ENCODE measurements at regions not wholly inside any gene's neighbourhood (a gene's known extent, or its start where the extent isn't known, plus 50 kb on each side); places are given as distances from the start of the nearest gene placed in this dataset.

GRCh38 chr5:136425921-136426320 is 60.6 kb upstream of the TRPC7 start:
- no peak for DNase-seq (ENCODE audit: extremely low read depth, low read depth, low spot score)

GRCh38 chr5:136424835-136425584 is 59.7 kb upstream of the TRPC7 start:
- DNase-seq (ENCODE audit: extremely low read depth, low read depth, low spot score) = peak; percentile 23

DNA sequence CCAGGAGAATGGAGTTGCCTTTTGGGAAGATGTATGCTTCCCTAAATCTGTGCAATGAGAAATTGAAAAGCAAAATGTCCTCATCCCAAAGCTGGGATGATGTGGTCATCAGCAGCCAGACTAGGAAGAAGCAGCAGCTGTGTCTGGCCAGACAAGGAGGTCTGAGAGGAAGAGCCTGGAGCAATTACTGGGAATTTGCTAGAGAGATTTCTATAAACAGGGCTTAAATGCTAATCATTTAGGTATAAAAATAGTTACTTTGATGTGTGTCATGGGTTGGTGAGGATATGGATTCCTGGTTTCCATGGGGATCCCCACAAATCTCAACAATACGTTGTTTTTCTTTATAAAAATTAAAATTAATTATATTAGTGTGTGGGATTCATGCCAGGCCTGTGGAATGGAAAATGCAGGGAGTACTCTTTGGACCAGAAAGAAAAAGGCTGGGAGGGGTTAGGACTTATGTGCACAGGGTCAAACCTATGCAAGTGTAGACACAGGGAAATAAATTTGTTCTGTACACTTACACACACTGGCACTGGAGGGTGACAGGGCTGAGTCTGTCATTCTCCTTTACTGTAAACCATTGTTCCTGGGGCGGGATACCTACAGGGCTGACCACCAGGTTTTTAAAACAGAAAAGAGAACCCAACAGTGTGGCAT is 58.7 kb upstream of the TRPC7 start:
- DNase-seq (ENCODE audit: extremely low read depth, low read depth, low spot score) = no peak

DNA sequence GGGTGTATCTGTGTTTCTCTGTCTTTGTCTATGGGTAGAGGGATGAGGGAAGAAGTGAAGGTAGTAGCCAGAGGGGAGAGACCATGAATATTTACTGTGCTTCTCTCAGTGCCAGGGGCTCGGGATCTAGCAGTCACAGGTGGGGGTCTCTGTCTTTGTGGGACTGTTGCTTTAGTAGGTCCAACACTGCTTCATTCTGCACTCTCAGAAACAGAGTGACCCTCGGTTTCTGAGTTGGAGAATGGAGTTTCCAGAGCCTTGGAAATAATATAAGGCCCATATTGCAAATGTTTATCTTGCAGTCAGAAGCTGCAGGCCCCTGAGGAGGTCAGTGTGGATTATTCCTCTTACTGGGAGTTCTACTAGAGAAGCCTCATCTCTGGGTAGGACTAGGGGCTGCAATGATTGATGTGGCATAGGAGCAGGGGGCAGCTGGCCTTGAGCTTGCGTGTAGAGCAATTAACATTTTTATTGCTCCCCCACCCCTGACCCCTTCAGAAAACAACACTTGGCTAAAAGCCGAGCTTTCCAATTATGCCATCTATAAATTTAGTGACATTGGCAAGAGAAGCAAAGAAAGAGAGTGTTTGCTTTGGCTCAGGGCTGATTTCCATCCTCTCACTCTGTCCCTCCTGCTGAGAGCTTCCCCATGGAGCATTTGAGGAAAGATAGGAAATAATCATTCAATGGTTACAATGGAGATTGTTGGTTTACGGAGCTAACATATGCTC is 55.0 kb upstream of the TRPC7 start:
- no peak for DNase-seq (ENCODE audit: extremely low read depth, low read depth, low spot score)

DNA sequence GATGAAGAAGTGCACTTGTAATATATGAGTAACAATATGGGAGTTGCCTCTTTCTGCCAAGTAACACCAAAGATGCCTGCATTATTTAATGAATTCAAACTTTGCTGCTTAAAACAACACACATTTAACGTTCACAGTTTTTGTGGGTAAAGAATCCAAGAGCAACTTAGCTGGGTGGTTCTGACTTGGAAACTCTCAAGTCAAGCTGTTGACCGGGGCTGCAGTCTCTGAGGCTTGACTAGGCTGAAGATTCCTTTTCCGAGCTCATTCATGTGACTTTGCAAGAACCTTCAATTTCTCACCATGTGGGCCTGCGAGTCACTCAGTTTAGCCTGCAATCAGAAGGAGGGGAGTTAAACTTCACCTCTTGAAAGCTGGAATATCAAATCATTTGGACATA is 53.0 kb upstream of the TRPC7 start:
- DNase-seq (ENCODE audit: extremely low read depth, low read depth, low spot score) = no peak

Measured in glomerular endothelial cell (primary cell).